Transverse colon (tissue), 4 donors: ENCODE measurements at regions not wholly inside any gene's neighbourhood (a gene's known extent, or its start where the extent isn't known, plus 50 kb on each side); places are given as distances from the start of the nearest gene placed in this dataset.
A peak's percentile ranks its signal among the peaks of the same experiment; 100 is the strongest.

Experiments used
- CTCF ChIP-seq, 5 experiments: fragments of 200-600 bp in 3 of 5; fragments of 450-650 bp in 2 of 5; sonication (generic) in 3 of 5; IDR thresholded peaks; 1 replicate in 2 of 5; 2 replicates in 3 of 5; pipeline ENCODE4 v1.5.1; 2016 to 2017; ENCODE audit warnings: antibody characterized with exemption in 5 of 5, inconsistent platforms in 3 of 5, mild to moderate bottlenecking in 2 of 5, moderate library complexity in 1 of 5
- EP300 ChIP-seq: sonication (generic); formaldehyde crosslinking; IDR thresholded peaks from one replicate; pipeline ENCODE4 v1.6.1; 2017; ENCODE audit warnings: antibody characterized with exemption, low read depth
- POLR2A ChIP-seq: fragments of 450-650 bp; IDR thresholded peaks from one replicate; pipeline ENCODE4 v1.6.1; 2016; ENCODE audit warnings: antibody characterized with exemption, mild to moderate bottlenecking, moderate library complexity
- POLR2AphosphoS5 ChIP-seq, 3 donors: sonication (generic); formaldehyde crosslinking; IDR thresholded peaks; one replicate each; pipeline ENCODE4 v1.6.1; 2016; ENCODE audit warnings: antibody characterized with exemption in 3 of 3

GRCh38 chr13:47250146-47250545, 353.3 kb upstream of the HTR2A start:
- TF ChIP-seq POLR2A, result no peak
- TF ChIP-seq CTCF (IDR thresholded peaks at IDR 0.05), result no peak
- TF ChIP-seq POLR2AphosphoS5 (IDR thresholded peaks at IDR 0.05), result peak in 1 of 3 donors; percentile 39
- TF ChIP-seq EP300, result no peak
